ENCODE measurements at regions not wholly inside any gene's neighbourhood (a gene's known extent, or its start where the extent isn't known, plus 50 kb on each side); places are given as distances from the start of the nearest gene placed in this dataset.
A peak's percentile ranks its signal among the peaks of the same experiment; 100 is the strongest.

DNA sequence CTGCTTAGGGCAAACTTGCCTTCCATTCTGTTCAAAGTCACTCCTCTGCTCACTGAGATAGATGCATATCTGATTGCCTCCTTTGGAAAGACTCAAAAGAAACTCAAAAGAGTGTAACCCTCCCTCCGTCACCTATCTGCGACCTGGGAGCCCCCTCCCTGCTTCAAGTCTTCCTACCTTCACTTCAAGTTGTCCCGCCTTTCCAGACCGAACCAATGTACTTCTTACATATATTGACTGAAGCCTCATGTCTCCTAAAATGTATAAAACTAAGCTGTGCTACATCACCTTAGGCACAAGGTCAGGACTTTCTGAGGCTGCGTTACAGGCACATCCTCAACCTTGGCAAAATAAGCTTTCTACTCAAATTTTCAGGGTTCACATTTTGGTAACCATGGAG, 77.4 kb upstream of the C1GALT1 start:
- no peak overlapping the region for H3K14ac ChIP-seq (ENCODE audit: insufficient read length)
- H3K4me1 ChIP-seq (replicated peaks in 1 of 4; ENCODE audit: control insufficient read depth in 3 of 4, insufficient read depth in 4 of 4, low read length in 3 of 4) = peaks cover 12 to 19% (median 15%) of the 10 kb centered on the region in 4 experiments; a peak in 6 of 7 replicates
- no peak overlapping the region for H3K27ac ChIP-seq (ENCODE audit: low read depth, low read length)
- no peaks in the 10 kb centered on the region for H3K79me1 ChIP-seq (ENCODE audit: low read depth, low read length)
- H2BK120ac ChIP-seq (replicated peaks; ENCODE audit: low read depth, low read length) = no peak overlapping the region
- H3K79me2 ChIP-seq (ENCODE audit: control insufficient read depth in 1 of 2, insufficient read depth in 2 of 2, low read length in 2 of 2) = no peaks in the 10 kb centered on the region
- H2AK5ac ChIP-seq (ENCODE audit: low read depth, low read length) = no peak overlapping the region
- no peak for TF ChIP-seq RBBP5 (IDR thresholded peaks at IDR 0.05; ENCODE audit: borderline replicate concordance, low read depth, low read length)
- TF ChIP-seq EGR1 (IDR thresholded peaks at IDR 0.05; ENCODE audit: borderline replicate concordance, low read depth, low read length) = no peak
- FAIRE-seq (no peak), DNase-seq (ENCODE audit: low read depth in 1 of 2, low spot score in 2 of 2) (no peak)
- H3K36me3 ChIP-seq (ENCODE audit: control insufficient read depth in 2 of 4, insufficient read depth in 4 of 4, low read length in 3 of 4) = no peaks in the 10 kb centered on the region
- H3K56ac ChIP-seq (replicated peaks; ENCODE audit: insufficient read length, low read depth, low read length) = no peak overlapping the region
- H2AFZ ChIP-seq (ENCODE audit: low read length) = peak overlapping the region; percentile 69; the same call in 1 of the 2 replicates
- H2BK5ac ChIP-seq (ENCODE audit: low read depth, low read length) = 0 out of 2 replicates have a peak overlapping the region, but pooled peaks have one; percentile 28
- H3K23me2 ChIP-seq (ENCODE audit: low read depth, low read length) = no peaks in the 10 kb centered on the region; the same call in 1 of the 2 replicates
- no peak overlapping the region for H4K8ac ChIP-seq (ENCODE audit: extremely low read depth, insufficient read depth, low read length)
- H3K4me2 ChIP-seq (ENCODE audit: insufficient read depth in 1 of 2, low read depth in 2 of 2, low read length in 2 of 2) = 0 out of 4 replicates have a peak overlapping the region, but pooled peaks of 1 of the 2 experiments have one; percentile 2
- no peak overlapping the region for H4K91ac ChIP-seq (replicated peaks; ENCODE audit: insufficient read length, low read length)
- no peak overlapping the region for H3K9ac ChIP-seq (replicated peaks in 1 of 4; ENCODE audit: extremely low read depth in 1 of 4, low read depth in 3 of 4, low read length in 3 of 4)
- ChIA-PET POLR2A (ENCODE audit: partially characterized antibody) (no interaction called here), CTCF (ENCODE audit: partially characterized antibody) (interaction anchor here (0.6 to 4.6 kb wide), 14 partner anchors 13 to 436 kb away, joined by 3 to 19 read pairs (median 4); partner anchors contain the start of gene C1GALT1)
- peaks cover 0 to 5% of the 10 kb centered on the region in 2 experiments; a peak in 1 of 4 replicates for H3K9me3 ChIP-seq (ENCODE audit: insufficient read depth in 2 of 2, low read depth in 1 of 2, low read length in 1 of 2)
- no peak overlapping the region for H2BK15ac ChIP-seq (ENCODE audit: low read length)
- no peaks in the 10 kb centered on the region for H4K20me1 ChIP-seq (replicated peaks in 1 of 2; ENCODE audit: control insufficient read depth in 1 of 2, insufficient read depth in 2 of 2, low read length in 2 of 2)
- H2BK20ac ChIP-seq (ENCODE audit: low read length) = peak overlapping the region; percentile 91
- H3K27me3 ChIP-seq (replicated peaks in 1 of 4; ENCODE audit: control insufficient read depth in 3 of 4, extremely low read depth in 1 of 4, insufficient read depth in 3 of 4, low read length in 3 of 4) = no peaks in the 10 kb centered on the region
- H3K23ac ChIP-seq (ENCODE audit: insufficient read length) = no peak overlapping the region
- no peak overlapping the region for H4K5ac ChIP-seq (ENCODE audit: insufficient read length, low read depth, low read length)
- H3K4ac ChIP-seq (replicated peaks; ENCODE audit: insufficient read length, low read depth, low read length) = no peak overlapping the region
- H3K4me3 ChIP-seq (ENCODE audit: extremely low read depth in 1 of 4, insufficient read depth in 2 of 4, low read depth in 3 of 4, low read length in 4 of 4) = no peak overlapping the region
- H2BK12ac ChIP-seq (ENCODE audit: low read depth, low read length) = peak overlapping the region; percentile 64; the same call in 1 of the 2 replicates
- 75% methylated on average over 5 of the region's 5 CpGs; no CpG with 5 or more reads in 1 of the 2 experiments for WGBS, 2 experiments (ENCODE audit: extremely low coverage in 1 of 2, insufficient coverage in 1 of 2, insufficient read length in 1 of 2, insufficient replicate concordance in 2 of 2, low coverage in 1 of 2, low lambda C conversion rate in 2 of 2, missing lambda C conversion rate in 1 of 2)
- H3K18ac ChIP-seq (ENCODE audit: extremely low read depth, low read length) = no peak overlapping the region; the same call in 1 of the 2 replicates
